ENCODE measurements at regions not wholly inside any gene's neighbourhood (a gene's known extent, or its start where the extent isn't known, plus 50 kb on each side); places are given as distances from the start of the nearest gene placed in this dataset.

DNA sequence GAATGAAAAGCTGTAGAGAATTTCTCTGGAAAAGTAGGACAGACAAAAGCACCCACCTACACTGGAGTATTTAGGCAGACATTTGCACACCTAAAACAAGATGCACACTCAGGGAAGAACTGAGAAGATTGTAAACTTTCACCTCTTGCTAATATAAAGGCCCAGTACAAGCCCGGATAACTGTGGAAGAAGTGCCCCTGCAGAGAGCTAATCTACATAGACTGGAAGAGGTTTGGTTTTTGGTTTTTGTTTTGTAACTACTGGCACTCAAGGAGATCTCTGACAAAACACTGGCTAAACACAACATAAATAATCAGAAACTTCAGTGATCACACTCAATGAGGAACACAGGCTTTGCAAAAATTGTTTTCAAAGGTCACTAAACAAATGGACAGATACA lies 782.2 kb upstream of the SLC8A1 start:
- DNase-seq (ENCODE audit: low read depth, low spot score) (no peak), ATAC-seq (no peak), FAIRE-seq (no peak)
- Histone ChIP-seq H3K4me1 (ENCODE audit: control insufficient read depth, insufficient read depth, low read length) (no peaks in the 10 kb centered on the region), H3K4me2 (ENCODE audit: control insufficient read depth, insufficient read depth) (no peak overlapping the region), H3K4me3 (no peak overlapping the region), H3K9ac (ENCODE audit: control insufficient read depth, insufficient read depth, low read length) (no peak overlapping the region), H3K36me3 (ENCODE audit: control insufficient read depth in 2 of 2, insufficient read depth in 2 of 2, low read length in 1 of 2) (no peaks in the 10 kb centered on the region), H3K27ac (ENCODE audit: control insufficient read depth, insufficient read depth) (no peak overlapping the region), H3K79me2 (ENCODE audit: control insufficient read depth, insufficient read depth, low read length) (no peaks in the 10 kb centered on the region), H3K27me3 (replicated peaks in 1 of 2; ENCODE audit: control insufficient read depth in 2 of 2, insufficient read depth in 2 of 2, low read length in 1 of 2) (no peaks in the 10 kb centered on the region), H2AFZ (ENCODE audit: control insufficient read depth, low read depth, low read length) (no peak overlapping the region), H4K20me1 (ENCODE audit: control insufficient read depth, insufficient read depth) (no peaks in the 10 kb centered on the region), H3K9me3 (replicated peaks; ENCODE audit: control insufficient read depth, insufficient read depth, low read length) (no peaks in the 10 kb centered on the region; the same call in 2 of the 3 replicates)
- intact Hi-C loops (cut with micrococcal nuclease; ENCODE audit: unreplicated experiment) (no loop called here), in situ Hi-C loops (cut with MboI) (no loop called here)
- WGBS (ENCODE audit: insufficient coverage, insufficient replicate concordance, low lambda C conversion rate, missing lambda C conversion rate) = 32% methylated on average over 1 of the region's 1 CpG
- ChIA-PET SMC1A (ENCODE audit: uncharacterized antibody, unreplicated experiment) (interaction anchor here (1.2 kb wide), 1 partner anchor 9 kb away, joined by 3 read pairs; no protein-coding TSS in a partner anchor), POLR2A (no interaction called here), RAD21 (ENCODE audit: unreplicated experiment) (no interaction called here), CTCF (no interaction called here)
- BruUV-seq (replicated peaks) = no TSS peak
- no peak for TF ChIP-seq ZNF622 (IDR thresholded peaks at IDR 0.05)
- no peak for TF ChIP-seq ZNF207 (IDR thresholded peaks at IDR 0.05; ENCODE audit: borderline replicate concordance)
- TF ChIP-seq MTA3 (IDR thresholded peaks at IDR 0.05; ENCODE audit: borderline replicate concordance, low read length) = no peak
- no peak for TF ChIP-seq TCF3 (IDR thresholded peaks at IDR 0.05; ENCODE audit: borderline replicate concordance, insufficient read depth, low read depth, low read length)
- no peak for TF ChIP-seq TARDBP (IDR thresholded peaks at IDR 0.05; ENCODE audit: borderline replicate concordance)
- TF ChIP-seq GATAD2B (conservative IDR thresholded peaks at IDR 0.05; ENCODE audit: low read depth) = no peak
- TF ChIP-seq KAT2A (conservative IDR thresholded peaks at IDR 0.05; ENCODE audit: control insufficient read depth, low read depth, low read length) = no peak
- TF ChIP-seq, protein P1, sequence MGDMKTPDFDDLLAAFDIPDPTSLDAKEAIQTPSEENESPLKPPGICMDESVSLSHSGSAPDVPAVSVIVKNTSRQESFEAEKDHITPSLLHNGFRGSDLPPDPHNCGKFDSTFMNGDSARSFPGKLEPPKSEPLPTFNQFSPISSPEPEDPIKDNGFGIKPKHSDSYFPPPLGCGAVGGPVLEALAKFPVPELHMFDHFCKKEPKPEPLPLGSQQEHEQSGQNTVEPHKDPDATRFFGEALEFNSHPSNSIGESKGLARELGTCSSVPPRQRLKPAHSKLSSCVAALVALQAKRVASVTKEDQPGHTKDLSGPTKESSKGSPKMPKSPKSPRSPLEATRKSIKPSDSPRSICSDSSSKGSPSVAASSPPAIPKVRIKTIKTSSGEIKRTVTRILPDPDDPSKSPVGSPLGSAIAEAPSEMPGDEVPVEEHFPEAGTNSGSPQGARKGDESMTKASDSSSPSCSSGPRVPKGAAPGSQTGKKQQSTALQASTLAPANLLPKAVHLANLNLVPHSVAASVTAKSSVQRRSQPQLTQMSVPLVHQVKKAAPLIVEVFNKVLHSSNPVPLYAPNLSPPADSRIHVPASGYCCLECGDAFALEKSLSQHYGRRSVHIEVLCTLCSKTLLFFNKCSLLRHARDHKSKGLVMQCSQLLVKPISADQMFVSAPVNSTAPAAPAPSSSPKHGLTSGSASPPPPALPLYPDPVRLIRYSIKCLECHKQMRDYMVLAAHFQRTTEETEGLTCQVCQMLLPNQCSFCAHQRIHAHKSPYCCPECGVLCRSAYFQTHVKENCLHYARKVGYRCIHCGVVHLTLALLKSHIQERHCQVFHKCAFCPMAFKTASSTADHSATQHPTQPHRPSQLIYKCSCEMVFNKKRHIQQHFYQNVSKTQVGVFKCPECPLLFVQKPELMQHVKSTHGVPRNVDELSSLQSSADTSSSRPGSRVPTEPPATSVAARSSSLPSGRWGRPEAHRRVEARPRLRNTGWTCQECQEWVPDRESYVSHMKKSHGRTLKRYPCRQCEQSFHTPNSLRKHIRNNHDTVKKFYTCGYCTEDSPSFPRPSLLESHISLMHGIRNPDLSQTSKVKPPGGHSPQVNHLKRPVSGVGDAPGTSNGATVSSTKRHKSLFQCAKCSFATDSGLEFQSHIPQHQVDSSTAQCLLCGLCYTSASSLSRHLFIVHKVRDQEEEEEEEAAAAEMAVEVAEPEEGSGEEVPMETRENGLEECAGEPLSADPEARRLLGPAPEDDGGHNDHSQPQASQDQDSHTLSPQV (IDR thresholded peaks at IDR 0.05) = no peak
- TF ChIP-seq, protein P2, sequence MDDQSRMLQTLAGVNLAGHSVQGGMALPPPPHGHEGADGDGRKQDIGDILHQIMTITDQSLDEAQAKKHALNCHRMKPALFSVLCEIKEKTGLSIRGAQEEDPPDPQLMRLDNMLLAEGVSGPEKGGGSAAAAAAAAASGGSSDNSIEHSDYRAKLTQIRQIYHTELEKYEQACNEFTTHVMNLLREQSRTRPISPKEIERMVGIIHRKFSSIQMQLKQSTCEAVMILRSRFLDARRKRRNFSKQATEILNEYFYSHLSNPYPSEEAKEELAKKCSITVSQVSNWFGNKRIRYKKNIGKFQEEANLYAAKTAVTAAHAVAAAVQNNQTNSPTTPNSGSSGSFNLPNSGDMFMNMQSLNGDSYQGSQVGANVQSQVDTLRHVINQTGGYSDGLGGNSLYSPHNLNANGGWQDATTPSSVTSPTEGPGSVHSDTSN (IDR thresholded peaks at IDR 0.05; ENCODE audit: insufficient replicate concordance, low read depth, low read length) = no peak
- TF ChIP-seq STAT1 (conservative IDR thresholded peaks at IDR 0.05) = no peak
- TF ChIP-seq, protein P3, sequence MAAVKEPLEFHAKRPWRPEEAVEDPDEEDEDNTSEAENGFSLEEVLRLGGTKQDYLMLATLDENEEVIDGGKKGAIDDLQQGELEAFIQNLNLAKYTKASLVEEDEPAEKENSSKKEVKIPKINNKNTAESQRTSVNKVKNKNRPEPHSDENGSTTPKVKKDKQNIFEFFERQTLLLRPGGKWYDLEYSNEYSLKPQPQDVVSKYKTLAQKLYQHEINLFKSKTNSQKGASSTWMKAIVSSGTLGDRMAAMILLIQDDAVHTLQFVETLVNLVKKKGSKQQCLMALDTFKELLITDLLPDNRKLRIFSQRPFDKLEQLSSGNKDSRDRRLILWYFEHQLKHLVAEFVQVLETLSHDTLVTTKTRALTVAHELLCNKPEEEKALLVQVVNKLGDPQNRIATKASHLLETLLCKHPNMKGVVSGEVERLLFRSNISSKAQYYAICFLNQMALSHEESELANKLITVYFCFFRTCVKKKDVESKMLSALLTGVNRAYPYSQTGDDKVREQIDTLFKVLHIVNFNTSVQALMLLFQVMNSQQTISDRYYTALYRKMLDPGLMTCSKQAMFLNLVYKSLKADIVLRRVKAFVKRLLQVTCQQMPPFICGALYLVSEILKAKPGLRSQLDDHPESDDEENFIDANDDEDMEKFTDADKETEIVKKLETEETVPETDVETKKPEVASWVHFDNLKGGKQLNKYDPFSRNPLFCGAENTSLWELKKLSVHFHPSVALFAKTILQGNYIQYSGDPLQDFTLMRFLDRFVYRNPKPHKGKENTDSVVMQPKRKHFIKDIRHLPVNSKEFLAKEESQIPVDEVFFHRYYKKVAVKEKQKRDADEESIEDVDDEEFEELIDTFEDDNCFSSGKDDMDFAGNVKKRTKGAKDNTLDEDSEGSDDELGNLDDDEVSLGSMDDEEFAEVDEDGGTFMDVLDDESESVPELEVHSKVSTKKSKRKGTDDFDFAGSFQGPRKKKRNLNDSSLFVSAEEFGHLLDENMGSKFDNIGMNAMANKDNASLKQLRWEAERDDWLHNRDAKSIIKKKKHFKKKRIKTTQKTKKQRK (IDR thresholded peaks at IDR 0.05; ENCODE audit: low read depth, low read length) = no peak
- TF ChIP-seq CBX5 (IDR thresholded peaks at IDR 0.05; ENCODE audit: low read depth) = no peak
- no peak for TF ChIP-seq STAT3 (IDR thresholded peaks at IDR 0.05; ENCODE audit: low read depth, low read length)
- TF ChIP-seq, protein P4, sequence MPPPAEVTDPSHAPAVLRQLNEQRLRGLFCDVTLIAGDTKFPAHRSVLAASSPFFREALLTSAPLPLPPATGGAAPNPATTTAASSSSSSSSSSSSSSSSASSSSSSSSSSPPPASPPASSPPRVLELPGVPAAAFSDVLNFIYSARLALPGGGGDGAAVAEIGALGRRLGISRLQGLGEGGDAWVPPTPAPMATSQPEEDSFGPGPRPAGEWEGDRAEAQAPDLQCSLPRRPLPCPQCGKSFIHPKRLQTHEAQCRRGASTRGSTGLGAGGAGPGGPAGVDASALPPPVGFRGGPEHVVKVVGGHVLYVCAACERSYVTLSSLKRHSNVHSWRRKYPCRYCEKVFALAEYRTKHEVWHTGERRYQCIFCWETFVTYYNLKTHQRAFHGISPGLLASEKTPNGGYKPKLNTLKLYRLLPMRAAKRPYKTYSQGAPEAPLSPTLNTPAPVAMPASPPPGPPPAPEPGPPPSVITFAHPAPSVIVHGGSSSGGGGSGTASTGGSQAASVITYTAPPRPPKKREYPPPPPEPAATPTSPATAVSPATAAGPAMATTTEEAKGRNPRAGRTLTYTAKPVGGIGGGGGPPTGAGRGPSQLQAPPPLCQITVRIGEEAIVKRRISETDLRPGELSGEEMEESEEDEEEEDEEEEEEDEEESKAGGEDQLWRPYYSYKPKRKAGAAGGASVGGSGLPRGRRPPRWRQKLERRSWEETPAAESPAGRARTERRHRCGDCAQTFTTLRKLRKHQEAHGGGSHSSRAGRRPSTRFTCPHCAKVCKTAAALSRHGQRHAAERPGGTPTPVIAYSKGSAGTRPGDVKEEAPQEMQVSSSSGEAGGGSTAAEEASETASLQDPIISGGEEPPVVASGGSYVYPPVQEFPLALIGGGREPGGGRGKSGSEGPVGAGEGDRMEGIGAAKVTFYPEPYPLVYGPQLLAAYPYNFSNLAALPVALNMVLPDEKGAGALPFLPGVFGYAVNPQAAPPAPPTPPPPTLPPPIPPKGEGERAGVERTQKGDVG (CRISPR knock-in tag; IDR thresholded peaks at IDR 0.05) = no peak

Measured in GM12878 (cell line).